Lower lobe of right lung (tissue), 2 donors: ENCODE measurements at regions not wholly inside any gene's neighbourhood (a gene's known extent, or its start where the extent isn't known, plus 50 kb on each side); places are given as distances from the start of the nearest gene placed in this dataset.
"Not testable (repeated sequence)": the region's sequence is repeated elsewhere in the genome, so short reads cannot be mapped to it uniquely, and the experiment has no call there.

Experiments used
- ATAC-seq, 2 donors: fragments of 200-7000 bp; cut with Tn5 transposase; one replicate each; pipeline ENCODE4 v1.9.1; 2020 to 2022; ENCODE audit warnings: mild to moderate bottlenecking in 2 of 2, moderate library complexity in 2 of 2
- DNase-seq: peaks from one replicate; pipeline ENCODE4 v3.0.0-alpha.2; 2020
- H3K27ac ChIP-seq: fragments of 200-600 bp; one replicate; pipeline ENCODE4 v1.8.0; 2022
- H3K27me3 ChIP-seq: fragments of 200-600 bp; one replicate; pipeline ENCODE4 v1.8.0; 2022; ENCODE audit warnings: low read depth
- H3K36me3 ChIP-seq: fragments of 200-600 bp; one replicate; pipeline ENCODE4 v1.8.0; 2022; ENCODE audit warnings: mild to moderate bottlenecking
- H3K4me1 ChIP-seq: fragments of 200-600 bp; one replicate; pipeline ENCODE4 v1.8.0; 2022
- H3K4me3 ChIP-seq: fragments of 200-600 bp; one replicate; pipeline ENCODE4 v1.8.0; 2022; ENCODE audit warnings: mild to moderate bottlenecking
- H3K9me3 ChIP-seq: fragments of 200-600 bp; one replicate; pipeline ENCODE4 v1.8.0; 2022
- CTCF ChIP-seq: fragments of 200-600 bp; IDR thresholded peaks from one replicate; pipeline ENCODE4 v1.8.0; 2022; ENCODE audit warnings: antibody characterized with exemption, mild to moderate bottlenecking
- intact Hi-C: fragments of 100-400 bp; cut with DNase I; formaldehyde crosslinking; loops from one replicate; pipeline ENCODE4 v1.11.0; 2022
- donor health status: DM: no; HTN: yes; CAD: no; lungs with severe emphysema.

GRCh38 chr12:67716817-67717216, 68.3 kb downstream of the DYRK2 start:
- DNase-seq, result no peak
- ATAC-seq, result peak; percentile 51 to 83
- H3K9me3 ChIP-seq, result no peaks in the 10 kb centered on the region
- H3K27ac ChIP-seq, result no peak overlapping the region
- H3K4me3 ChIP-seq, result no peak overlapping the region
- peaks cover 11% of the 10 kb centered on the region for H3K4me1 ChIP-seq
- no peaks in the 10 kb centered on the region for H3K27me3 ChIP-seq
- no peak for TF ChIP-seq CTCF
- intact Hi-C loops, result no loop called here
- no peaks in the 10 kb centered on the region for H3K36me3 ChIP-seq

DNA sequence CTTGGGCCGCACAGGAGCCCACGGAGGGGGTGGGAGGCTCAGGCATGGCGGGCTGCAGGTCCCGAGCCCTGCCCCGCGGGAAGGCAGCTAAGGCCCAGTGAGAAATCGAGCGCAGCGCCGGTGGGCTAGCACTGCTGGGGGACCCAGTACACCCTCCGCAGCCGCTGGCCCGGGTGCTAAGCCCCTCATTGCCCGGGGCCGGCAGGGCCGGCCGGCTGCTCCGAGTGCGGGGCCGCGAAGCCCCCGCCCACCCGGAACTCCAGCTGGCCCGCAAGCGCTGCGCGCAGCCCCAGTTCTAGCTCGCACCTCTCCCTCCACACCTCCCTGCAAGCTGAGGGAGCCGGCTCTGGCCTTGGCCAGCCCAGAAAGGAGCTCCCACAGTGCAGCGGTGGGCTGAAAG, 70.8 kb downstream of the DYRK2 start:
- H3K4me3 ChIP-seq, H3K36me3 ChIP-seq, H3K27ac ChIP-seq, H3K9me3 ChIP-seq, ATAC-seq, DNase-seq, H3K27me3 ChIP-seq, intact Hi-C loops: not testable (repeated sequence)
- H3K4me1 ChIP-seq, result peaks cover 11% of the 10 kb centered on the region

DNA sequence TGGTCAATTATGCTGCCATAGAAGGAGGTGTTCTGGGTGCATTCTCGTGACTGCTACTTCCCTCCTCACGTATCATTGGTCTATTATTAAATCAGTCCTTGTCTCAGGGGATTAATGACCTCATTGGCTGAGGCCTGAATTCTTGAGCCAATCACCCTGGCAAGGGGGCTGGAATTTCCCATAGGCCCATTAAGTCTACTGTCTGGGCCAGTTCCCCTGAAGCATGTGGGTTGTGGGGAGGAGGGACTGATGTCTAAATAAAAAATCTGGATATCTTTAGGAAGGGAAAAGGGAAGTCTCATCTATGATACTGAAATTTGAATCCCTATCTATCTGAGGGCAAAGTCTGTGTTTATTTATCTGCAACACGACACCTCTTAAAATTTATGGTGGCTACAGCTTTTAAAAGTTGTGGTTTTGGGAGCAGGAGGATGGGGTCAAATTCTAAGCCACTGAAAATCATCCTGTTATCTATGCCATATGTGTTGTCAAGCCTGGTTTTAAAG, 71.9 kb downstream of the DYRK2 start:
- DNase-seq, result no peak
- H3K36me3 ChIP-seq, result no peaks in the 10 kb centered on the region
- no peak overlapping the region for H3K27ac ChIP-seq
- no peaks in the 10 kb centered on the region for H3K27me3 ChIP-seq
- intact Hi-C loops, result no loop called here
- peaks cover 11% of the 10 kb centered on the region for H3K4me1 ChIP-seq
- ATAC-seq, result no peak
- H3K4me3 ChIP-seq, result no peak overlapping the region
- no peaks in the 10 kb centered on the region for H3K9me3 ChIP-seq
- TF ChIP-seq CTCF, result no peak

DNA sequence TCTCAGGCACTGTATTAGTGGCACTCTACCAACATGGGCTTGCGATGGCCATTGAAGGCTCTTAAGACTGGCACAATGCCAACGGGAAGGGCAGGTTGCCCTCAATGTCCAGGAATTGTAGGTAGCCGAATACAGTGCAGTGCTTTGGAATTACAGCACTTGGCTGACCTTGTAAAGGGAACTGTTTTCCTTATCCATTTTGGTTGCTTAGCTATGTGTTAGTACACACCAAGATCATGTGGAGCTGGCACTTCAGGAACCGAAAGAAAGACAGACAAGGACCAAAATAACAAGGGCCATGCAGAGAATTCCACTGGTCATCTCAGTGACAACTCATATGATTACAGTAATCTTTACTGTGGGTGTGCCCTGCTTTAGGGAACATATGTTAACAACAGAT, 72.7 kb downstream of the DYRK2 start:
- ATAC-seq, result peak; percentile 72 to 88
- Histone ChIP-seq H3K4me3 (no peak overlapping the region), H3K27me3 (no peaks in the 10 kb centered on the region), H3K9me3 (no peaks in the 10 kb centered on the region), H3K36me3 (no peaks in the 10 kb centered on the region), H3K27ac (no peak overlapping the region), H3K4me1 (peaks cover 10% of the 10 kb centered on the region)
- DNase-seq, result no peak
- intact Hi-C loops, result no loop called here
- TF ChIP-seq CTCF, result no peak

DNA sequence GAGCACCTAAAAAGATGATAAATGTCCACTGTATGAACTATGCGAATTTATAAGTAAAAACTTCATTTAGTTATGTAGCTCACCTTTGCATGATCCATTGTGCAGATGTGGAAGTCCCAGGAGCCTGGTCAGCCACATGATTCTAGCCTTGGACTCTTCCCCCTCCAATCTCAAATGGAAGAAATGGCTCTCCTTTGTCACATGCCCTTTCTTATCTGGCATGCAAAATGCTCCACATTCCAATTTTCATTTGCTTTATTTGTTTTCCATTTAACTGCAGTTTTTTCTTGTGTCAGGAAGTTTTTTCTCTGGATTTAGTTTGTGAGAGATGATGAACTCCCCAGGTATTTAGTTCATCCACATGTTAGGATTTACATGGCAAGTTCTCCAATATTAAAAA, 73.8 kb downstream of the DYRK2 start:
- Histone ChIP-seq H3K4me3 (no peak overlapping the region), H3K9me3 (no peaks in the 10 kb centered on the region), H3K27ac (no peak overlapping the region), H3K4me1 (peaks cover 7% of the 10 kb centered on the region), H3K36me3 (no peaks in the 10 kb centered on the region), H3K27me3 (no peaks in the 10 kb centered on the region)
- TF ChIP-seq CTCF, result no peak
- no peak for DNase-seq
- no peak for ATAC-seq
- intact Hi-C loops, result no loop called here

DNA sequence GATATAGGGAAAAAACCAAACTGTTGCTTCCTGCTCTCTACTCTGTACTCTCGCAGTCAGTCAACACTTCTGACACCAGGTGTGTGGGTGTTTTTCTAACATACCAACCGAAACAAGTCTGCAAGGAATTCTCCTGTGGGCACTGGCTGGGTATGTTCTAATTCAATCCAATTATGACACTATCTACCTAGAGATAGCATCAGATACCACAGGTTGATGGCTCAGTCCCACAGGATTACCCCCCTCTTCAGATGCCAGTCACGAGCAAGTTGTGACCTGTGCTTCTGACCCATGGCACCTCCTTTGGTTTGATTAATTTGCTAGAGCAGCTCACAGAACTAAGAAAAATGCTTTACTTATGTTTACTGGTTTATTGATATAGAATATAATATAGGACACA, 78.3 kb downstream of the DYRK2 start:
- H3K4me1 ChIP-seq, result no peaks in the 10 kb centered on the region
- intact Hi-C loops, result no loop called here
- no peak for TF ChIP-seq CTCF
- no peaks in the 10 kb centered on the region for H3K9me3 ChIP-seq
- no peaks in the 10 kb centered on the region for H3K27me3 ChIP-seq
- H3K36me3 ChIP-seq, result no peaks in the 10 kb centered on the region
- no peak overlapping the region for H3K27ac ChIP-seq
- ATAC-seq (no peak), DNase-seq (no peak)
- no peak overlapping the region for H3K4me3 ChIP-seq
